ENCODE measurements at regions not wholly inside any gene's neighbourhood (a gene's known extent, or its start where the extent isn't known, plus 50 kb on each side); places are given as distances from the start of the nearest gene placed in this dataset.

DNA sequence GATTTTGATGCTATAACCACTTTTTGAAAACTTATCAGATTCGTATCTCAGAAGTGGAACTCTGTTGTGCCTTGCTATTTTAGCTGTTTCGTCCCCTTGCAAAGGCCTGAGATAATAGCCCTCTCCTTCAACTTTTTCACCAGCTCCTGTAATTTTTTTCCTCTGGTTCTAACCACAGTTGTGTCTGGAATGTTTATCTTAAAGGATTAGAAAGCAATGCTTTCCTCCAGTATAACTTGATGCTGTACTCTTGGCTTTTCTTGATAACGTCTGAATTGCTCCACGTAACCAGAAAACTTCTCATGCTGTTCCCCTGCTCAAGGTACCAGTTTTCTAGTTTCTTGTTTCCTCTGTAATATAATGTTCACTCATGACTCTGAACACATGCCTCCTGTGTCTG is 209.4 kb downstream of the DTWD2 start:
- 33 to 98% (median 81%) methylated on average over 1 to 4 of the region's 4 CpGs for WGBS, 10 experiments
- in situ Hi-C loops (cut with MboI; ENCODE audit: low pct_unique_long_range_greater_than_20kb in 2 of 9, low sequenced_read_pairs in 9 of 9, unreplicated experiment in 9 of 9), result loop anchor here in 1 of 9 experiments (25.0 kb wide), 1 partner anchor 183 kb away; no protein-coding TSS in a partner anchor
- Histone ChIP-seq H3K4me1 (replicated peaks in 1 of 2) (no peaks in the 10 kb centered on the region), H3K27ac (no peak overlapping the region), H3K4me3 (no peak overlapping the region)
- ATAC-seq (replicated peaks in 6 of 8), result no peak

DNA sequence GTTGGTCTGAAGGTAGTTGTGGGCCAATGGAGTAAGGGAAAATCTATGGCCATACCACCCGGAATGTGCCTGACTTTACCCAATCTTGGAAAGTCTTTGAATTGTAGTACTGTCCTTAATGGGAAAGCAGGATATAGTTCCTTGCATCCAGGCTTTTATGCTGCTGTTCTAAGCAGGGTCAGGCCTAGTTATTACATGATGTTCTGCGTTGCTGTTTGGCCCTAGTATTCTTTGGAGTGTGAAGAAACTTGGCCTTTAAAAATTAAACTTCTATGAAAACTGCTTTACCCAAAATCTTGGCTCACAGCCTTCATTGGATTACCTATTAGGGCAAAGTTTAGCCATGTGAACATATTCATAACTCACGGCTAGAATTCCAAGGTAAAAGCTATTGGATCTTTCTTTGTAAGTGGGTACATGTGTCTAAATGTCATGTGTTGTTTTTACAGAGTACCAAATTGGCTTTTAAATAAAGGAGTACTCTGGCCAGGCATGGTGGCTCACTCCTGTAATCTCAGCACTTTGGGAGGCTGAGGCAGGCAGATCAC is 211.1 kb downstream of the DTWD2 start:
- H3K4me3 ChIP-seq, result no peak overlapping the region
- no peak overlapping the region for H3K27ac ChIP-seq
- in situ Hi-C loops (cut with MboI; ENCODE audit: low pct_unique_long_range_greater_than_20kb in 2 of 9, low sequenced_read_pairs in 9 of 9, unreplicated experiment in 9 of 9), result loop anchor here in 1 of 9 experiments (25.0 kb wide), 1 partner anchor 185 kb away; no protein-coding TSS in a partner anchor
- no peak for ATAC-seq (replicated peaks in 6 of 8)
- H3K4me1 ChIP-seq (replicated peaks in 1 of 2), result no peaks in the 10 kb centered on the region
- WGBS, 10 experiments, result 0 to 100% (median 58%) methylated on average over 1 to 3 of the region's 3 CpGs; no CpG with 5 or more reads in 1 of the 10 experiments

DNA sequence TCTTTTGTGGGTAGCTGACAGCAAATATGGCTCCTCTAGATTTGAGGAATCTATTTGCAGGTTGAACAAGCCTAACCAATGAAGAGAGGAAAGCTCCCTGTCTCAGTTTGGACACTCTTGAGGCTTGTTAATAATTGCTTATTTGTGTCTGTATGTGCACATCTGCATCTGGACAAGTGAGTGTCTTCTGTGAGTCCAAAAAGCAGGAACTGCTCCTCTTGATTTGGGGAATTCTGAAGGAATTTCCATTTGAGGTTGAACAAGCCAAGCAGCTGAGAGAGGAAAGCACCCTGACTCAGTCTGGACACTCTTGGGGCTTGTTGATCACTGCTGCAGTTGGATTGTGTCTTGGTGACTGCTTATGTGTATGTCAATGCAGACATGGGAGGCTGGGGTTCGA is 211.6 kb downstream of the DTWD2 start:
- WGBS, 10 experiments, result 0 to 83% (median 73%) methylated on average over 1 of the region's 1 CpG; no CpG with 5 or more reads in 7 of the 10 experiments
- Histone ChIP-seq H3K4me1 (replicated peaks in 1 of 2) (no peaks in the 10 kb centered on the region), H3K4me3 (no peak overlapping the region), H3K27ac (no peak overlapping the region)
- no peak for ATAC-seq (replicated peaks in 6 of 8)
- in situ Hi-C loops (cut with MboI; ENCODE audit: low pct_unique_long_range_greater_than_20kb in 2 of 9, low sequenced_read_pairs in 9 of 9, unreplicated experiment in 9 of 9), result loop anchor here in 1 of 9 experiments (25.0 kb wide), 1 partner anchor 186 kb away; no protein-coding TSS in a partner anchor

GRCh38 chr5:118775790-118776499 is 212.4 kb downstream of the DTWD2 start:
- WGBS, 10 experiments, result 17 to 100% (median 80%) methylated on average over 1 to 2 of the region's 2 CpGs; no CpG with 5 or more reads in 3 of the 10 experiments
- Histone ChIP-seq H3K4me1 (replicated peaks in 1 of 2) (no peaks in the 10 kb centered on the region), H3K27ac (no peak overlapping the region), H3K4me3 (no peak overlapping the region)
- ATAC-seq (replicated peaks in 6 of 8), result no peak
- in situ Hi-C loops (cut with MboI; ENCODE audit: low pct_unique_long_range_greater_than_20kb in 2 of 9, low sequenced_read_pairs in 9 of 9, unreplicated experiment in 9 of 9), result loop anchor here in 1 of 9 experiments (25.0 kb wide), 1 partner anchor 186 kb away; no protein-coding TSS in a partner anchor

DNA sequence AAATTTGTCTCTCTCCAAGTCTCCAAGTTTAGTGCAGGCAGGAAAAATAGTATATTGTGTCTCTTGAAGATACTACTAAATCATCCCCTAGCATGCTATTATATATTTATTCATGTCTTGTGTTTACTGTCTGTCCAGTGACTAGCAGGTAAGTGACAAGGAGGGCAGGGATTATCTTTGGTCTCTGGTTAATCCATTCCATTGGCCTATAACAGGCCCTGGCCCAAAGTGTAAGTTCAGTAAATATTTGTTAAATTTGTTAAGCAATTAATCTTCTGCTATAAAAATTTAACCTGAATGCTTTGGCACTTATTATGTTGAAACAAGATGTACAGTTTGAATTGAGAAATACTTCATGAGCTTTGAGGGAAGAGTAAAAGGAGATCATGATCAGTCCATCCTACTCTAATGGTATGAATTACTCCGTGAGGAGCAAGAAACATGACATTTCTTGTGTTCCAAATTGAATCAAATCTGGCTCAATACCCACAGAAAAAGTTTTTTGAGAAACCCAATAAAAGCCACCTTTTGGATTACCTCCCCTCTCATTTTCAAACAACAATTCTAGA is 219.7 kb downstream of the DTWD2 start:
- 0 to 100% (median 38%) methylated on average over 1 of the region's 1 CpG; no CpG with 5 or more reads in 4 of the 10 experiments for WGBS, 10 experiments
- ATAC-seq (replicated peaks in 6 of 8), result no peak

GRCh38 chr5:118762291-118762690 is 226.1 kb downstream of the DTWD2 start:
- Histone ChIP-seq H3K27ac (no peak overlapping the region), H3K4me3 (no peak overlapping the region), H3K4me1 (replicated peaks in 1 of 2) (no peaks in the 10 kb centered on the region)
- 100% methylated on average over 1 to 2 of the region's 4 CpGs; no CpG with 5 or more reads in 6 of the 10 experiments for WGBS, 10 experiments
- no peak for ATAC-seq (replicated peaks in 6 of 8)
- in situ Hi-C loops (cut with MboI; ENCODE audit: low pct_unique_long_range_greater_than_20kb in 2 of 9, low sequenced_read_pairs in 9 of 9, unreplicated experiment in 9 of 9), result no loop called here

More for the DNA sequence above, 219.7 kb downstream of the DTWD2 start:
- Histone ChIP-seq H3K4me3 (no peak overlapping the region), H3K27ac (no peak overlapping the region), H3K4me1 (replicated peaks in 1 of 2) (no peaks in the 10 kb centered on the region)
- in situ Hi-C loops (cut with MboI; ENCODE audit: low pct_unique_long_range_greater_than_20kb in 2 of 9, low sequenced_read_pairs in 9 of 9, unreplicated experiment in 9 of 9), result no loop called here

- ATAC-seq (replicated peaks in 6 of 8), result no peak
- 0 to 93% (median 60%) methylated on average over 1 to 2 of the region's 4 CpGs; no CpG with 5 or more reads in 5 of the 10 experiments for WGBS, 10 experiments
- no peak overlapping the region for H3K27ac ChIP-seq
- H3K4me3 ChIP-seq, result no peak overlapping the region
- no peaks in the 10 kb centered on the region for H3K4me1 ChIP-seq (replicated peaks in 1 of 2)
- in situ Hi-C loops (cut with MboI; ENCODE audit: low pct_unique_long_range_greater_than_20kb in 2 of 9, low sequenced_read_pairs in 9 of 9, unreplicated experiment in 9 of 9), result no loop called here
These were observed 226.5 kb downstream of the DTWD2 start for GRCh38 chr5:118761814-118762213.

- no peak overlapping the region for H3K4me3 ChIP-seq
- 0 to 100% (median 60%) methylated on average over 1 to 5 of the region's 5 CpGs; no CpG with 5 or more reads in 1 of the 10 experiments for WGBS, 10 experiments
- in situ Hi-C loops (cut with MboI; ENCODE audit: low pct_unique_long_range_greater_than_20kb in 2 of 9, low sequenced_read_pairs in 9 of 9, unreplicated experiment in 9 of 9), result no loop called here
- H3K27ac ChIP-seq, result no peak overlapping the region
- no peak for ATAC-seq (replicated peaks in 6 of 8)
- H3K4me1 ChIP-seq (replicated peaks in 1 of 2), result no peaks in the 10 kb centered on the region
These were observed 235.4 kb downstream of the DTWD2 start for GRCh38 chr5:118752969-118753368.

DNA sequence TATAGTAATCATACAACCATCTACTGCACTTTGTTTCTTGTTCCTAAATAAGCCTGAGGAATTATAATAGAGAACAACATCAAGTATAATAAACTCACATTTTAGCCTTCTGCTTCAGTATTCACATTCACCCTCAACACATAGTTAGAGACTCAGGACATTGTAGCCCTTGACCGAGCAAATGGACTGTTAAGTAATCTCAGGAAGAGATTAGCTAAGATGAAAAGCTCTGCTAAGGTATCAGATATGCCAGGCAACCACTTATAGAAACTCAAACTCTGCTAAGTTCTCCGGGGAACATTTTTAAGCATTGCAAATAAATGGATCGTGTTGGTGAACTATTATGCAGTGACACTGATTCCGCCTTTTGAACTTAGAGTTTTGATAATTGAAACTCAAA is 252.0 kb downstream of the DTWD2 start:
- WGBS, 10 experiments, result 28 to 100% (median 84%) methylated on average over 1 to 4 of the region's 4 CpGs; no CpG with 5 or more reads in 2 of the 10 experiments
- ATAC-seq (replicated peaks in 6 of 8), result no peak
- Histone ChIP-seq H3K4me3 (no peak overlapping the region), H3K27ac (no peak overlapping the region), H3K4me1 (replicated peaks in 1 of 2) (no peaks in the 10 kb centered on the region)
- in situ Hi-C loops (cut with MboI; ENCODE audit: low pct_unique_long_range_greater_than_20kb in 2 of 9, low sequenced_read_pairs in 9 of 9, unreplicated experiment in 9 of 9), result no loop called here

DNA sequence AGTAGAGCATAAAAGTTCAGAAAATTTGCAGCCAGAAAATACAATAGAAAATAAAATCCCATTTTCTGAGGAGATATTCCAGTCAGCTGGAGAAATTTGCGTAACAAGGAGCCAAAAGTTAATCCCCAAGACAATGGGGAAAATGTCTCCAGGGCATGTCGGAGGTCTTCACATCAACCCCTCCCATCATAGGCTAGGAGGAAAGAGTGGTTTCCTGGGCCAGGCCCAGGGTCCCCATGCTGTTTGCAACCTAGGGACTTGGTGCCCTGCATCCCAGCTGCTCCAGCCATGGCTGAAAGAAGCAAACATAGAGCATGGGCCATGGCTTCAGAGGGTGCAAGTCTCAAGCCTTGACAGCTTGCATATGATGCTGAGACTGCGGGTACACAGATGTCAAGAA is 255.0 kb downstream of the DTWD2 start:
- 40 to 100% (median 73%) methylated on average over 1 to 2 of the region's 3 CpGs; no CpG with 5 or more reads in 3 of the 10 experiments for WGBS, 10 experiments
- in situ Hi-C loops (cut with MboI; ENCODE audit: low pct_unique_long_range_greater_than_20kb in 2 of 9, low sequenced_read_pairs in 9 of 9, unreplicated experiment in 9 of 9), result no loop called here
- no peaks in the 10 kb centered on the region for H3K4me1 ChIP-seq (replicated peaks in 1 of 2)
- no peak for ATAC-seq (replicated peaks in 6 of 8)
- H3K4me3 ChIP-seq, result no peak overlapping the region
- no peak overlapping the region for H3K27ac ChIP-seq

- 0 to 40% (median 26%) methylated on average over 1 to 2 of the region's 2 CpGs; no CpG with 5 or more reads in 4 of the 10 experiments for WGBS, 10 experiments
- Histone ChIP-seq H3K4me1 (replicated peaks in 1 of 2) (no peaks in the 10 kb centered on the region), H3K27ac (no peak overlapping the region), H3K4me3 (no peak overlapping the region)
- ATAC-seq (replicated peaks in 6 of 8), result no peak
- in situ Hi-C loops (cut with MboI; ENCODE audit: low pct_unique_long_range_greater_than_20kb in 2 of 9, low sequenced_read_pairs in 9 of 9, unreplicated experiment in 9 of 9), result no loop called here
These were observed 260.2 kb downstream of the DTWD2 start for GRCh38 chr5:118728191-118728590.

- Histone ChIP-seq H3K4me1 (replicated peaks in 1 of 2) (no peaks in the 10 kb centered on the region), H3K27ac (no peak overlapping the region), H3K4me3 (no peak overlapping the region)
- 0 to 100% (median 43%) methylated on average over 1 to 3 of the region's 3 CpGs; no CpG with 5 or more reads in 3 of the 10 experiments for WGBS, 10 experiments
- in situ Hi-C loops (cut with MboI; ENCODE audit: low pct_unique_long_range_greater_than_20kb in 2 of 9, low sequenced_read_pairs in 9 of 9, unreplicated experiment in 9 of 9), result no loop called here
- ATAC-seq (replicated peaks in 6 of 8), result no peak
These were observed 261.5 kb downstream of the DTWD2 start for GRCh38 chr5:118726891-118727290.

- no peak for ATAC-seq (replicated peaks in 6 of 8)
- in situ Hi-C loops (cut with MboI; ENCODE audit: low pct_unique_long_range_greater_than_20kb in 2 of 9, low sequenced_read_pairs in 9 of 9, unreplicated experiment in 9 of 9), result no loop called here
- no peak overlapping the region for H3K4me3 ChIP-seq
- H3K27ac ChIP-seq, result no peak overlapping the region
- H3K4me1 ChIP-seq (replicated peaks in 1 of 2), result no peaks in the 10 kb centered on the region
These were observed 265.4 kb downstream of the DTWD2 start for GRCh38 chr5:118723021-118723338.

All from motor neuron (in vitro differentiated cells).